GM12892 (cell line): ENCODE measurements at regions not wholly inside any gene's neighbourhood (a gene's known extent, or its start where the extent isn't known, plus 50 kb on each side); places are given as distances from the start of the nearest gene placed in this dataset.
"Not testable (repeated sequence)": the region's sequence is repeated elsewhere in the genome, so short reads cannot be mapped to it uniquely, and the experiment has no call there.

ENCODE experiments used
- POLR2A ChIP-seq: IDR thresholded peaks from 2 replicates; pipeline ENCODE4 v1.6.1; 2011; ENCODE audit warnings: low read depth, low read length, control low read depth
- POLR2AphosphoS5 ChIP-seq: IDR thresholded peaks from 2 replicates; pipeline ENCODE4 v1.6.1; 2011; ENCODE audit warnings: low read depth, low read length, control low read depth
- TAF1 ChIP-seq: IDR thresholded peaks from 2 replicates; pipeline ENCODE4 v1.6.1; 2011; ENCODE audit warnings: low read depth, mild to moderate bottlenecking, control low read depth, low read length, borderline replicate concordance

DNA sequence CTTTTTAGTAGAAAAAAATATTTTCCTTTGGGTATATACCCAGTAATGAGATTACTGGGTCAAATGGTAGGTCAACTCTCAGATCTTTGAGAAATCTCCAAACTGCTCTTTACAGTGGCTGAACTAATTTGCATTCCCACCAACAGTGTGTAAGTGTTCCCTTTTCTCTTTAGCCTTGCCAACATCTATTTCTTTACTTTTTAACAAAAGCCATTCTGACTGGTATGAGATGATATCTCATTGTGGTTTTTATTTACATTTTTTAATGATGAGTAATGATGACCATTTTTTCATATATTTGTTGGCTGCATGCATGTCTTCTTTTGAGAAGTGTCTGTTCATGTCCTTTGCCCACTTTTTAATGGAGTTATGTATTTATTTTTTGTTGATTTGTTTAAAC, 1086.2 kb upstream of the GJE1 start:
- TF ChIP-seq POLR2A, POLR2AphosphoS5, TAF1: not testable (repeated sequence)
